ENCODE measurements at regions not wholly inside any gene's neighbourhood (a gene's known extent, or its start where the extent isn't known, plus 50 kb on each side); places are given as distances from the start of the nearest gene placed in this dataset.

DNA sequence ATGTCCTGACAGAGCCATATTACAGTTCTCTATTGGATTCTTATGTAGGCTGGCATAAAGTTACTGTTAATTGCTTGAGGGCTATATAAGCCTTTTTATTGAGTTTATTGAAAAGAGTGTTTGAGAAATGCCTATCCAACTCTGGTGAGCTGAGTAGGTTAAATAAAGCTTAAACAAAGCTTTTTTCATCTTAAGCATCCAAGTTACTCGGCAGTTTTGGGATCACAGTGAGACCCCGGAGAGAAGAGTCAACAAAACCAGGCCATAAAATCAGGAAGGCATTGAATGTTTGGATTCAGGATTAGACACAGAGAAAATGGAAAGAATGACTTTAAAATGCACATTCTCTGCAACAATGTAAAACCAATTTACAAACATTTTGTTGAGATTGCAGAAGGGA lies 588.5 kb downstream of the DACH1 start:
- Histone ChIP-seq H3K36me3 (no peaks in the 10 kb centered on the region), H3K4me1 (ENCODE audit: control insufficient read depth in 1 of 2, insufficient read depth in 1 of 2, low read depth in 1 of 2, low read length in 1 of 2) (no peaks in the 10 kb centered on the region), H3K27me3 (no peaks in the 10 kb centered on the region), H3K27ac (no peak overlapping the region), H3K9me3 (no peaks in the 10 kb centered on the region), H3K4me3 (ENCODE audit: low read depth in 1 of 2, low read length in 1 of 2) (no peak overlapping the region)
- TF ChIP-seq, protein P1, sequence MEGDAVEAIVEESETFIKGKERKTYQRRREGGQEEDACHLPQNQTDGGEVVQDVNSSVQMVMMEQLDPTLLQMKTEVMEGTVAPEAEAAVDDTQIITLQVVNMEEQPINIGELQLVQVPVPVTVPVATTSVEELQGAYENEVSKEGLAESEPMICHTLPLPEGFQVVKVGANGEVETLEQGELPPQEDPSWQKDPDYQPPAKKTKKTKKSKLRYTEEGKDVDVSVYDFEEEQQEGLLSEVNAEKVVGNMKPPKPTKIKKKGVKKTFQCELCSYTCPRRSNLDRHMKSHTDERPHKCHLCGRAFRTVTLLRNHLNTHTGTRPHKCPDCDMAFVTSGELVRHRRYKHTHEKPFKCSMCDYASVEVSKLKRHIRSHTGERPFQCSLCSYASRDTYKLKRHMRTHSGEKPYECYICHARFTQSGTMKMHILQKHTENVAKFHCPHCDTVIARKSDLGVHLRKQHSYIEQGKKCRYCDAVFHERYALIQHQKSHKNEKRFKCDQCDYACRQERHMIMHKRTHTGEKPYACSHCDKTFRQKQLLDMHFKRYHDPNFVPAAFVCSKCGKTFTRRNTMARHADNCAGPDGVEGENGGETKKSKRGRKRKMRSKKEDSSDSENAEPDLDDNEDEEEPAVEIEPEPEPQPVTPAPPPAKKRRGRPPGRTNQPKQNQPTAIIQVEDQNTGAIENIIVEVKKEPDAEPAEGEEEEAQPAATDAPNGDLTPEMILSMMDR (IDR thresholded peaks at IDR 0.05), result no peak

DNA sequence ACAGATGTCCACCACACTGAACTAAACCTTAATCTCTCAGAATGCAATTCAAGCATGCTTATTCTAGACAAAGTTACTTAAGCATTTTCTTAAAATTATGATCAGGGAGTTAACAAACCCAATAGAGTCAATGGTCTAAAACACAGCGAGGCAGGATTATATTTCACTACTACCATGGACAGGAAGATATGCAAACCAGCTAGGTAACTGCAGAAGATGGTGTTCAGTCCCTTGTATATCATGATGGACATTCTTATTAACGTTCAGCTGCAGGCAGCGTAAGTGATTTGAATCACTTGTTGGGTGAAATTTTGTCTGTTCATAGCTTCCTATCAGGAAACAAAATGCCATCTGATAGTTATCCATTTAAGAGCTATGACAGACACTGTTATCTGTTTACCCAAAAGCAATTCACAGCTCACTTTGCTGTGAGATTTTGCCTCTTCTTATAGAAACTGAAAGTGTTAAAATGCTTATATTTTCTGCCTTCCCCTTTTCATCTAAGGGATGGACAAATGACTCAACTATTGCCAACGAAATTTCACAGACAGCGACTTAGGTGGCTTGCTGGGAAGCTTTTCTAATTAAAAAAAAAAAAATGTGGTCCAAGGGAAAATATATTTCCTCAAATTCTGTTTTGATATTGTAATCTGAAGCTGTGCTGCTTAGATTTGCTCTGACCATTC lies 591.9 kb downstream of the DACH1 start:
- TF ChIP-seq, protein P1 (IDR thresholded peaks at IDR 0.05), result no peak
- Histone ChIP-seq H3K36me3 (no peaks in the 10 kb centered on the region), H3K9me3 (no peaks in the 10 kb centered on the region), H3K4me1 (ENCODE audit: control insufficient read depth in 1 of 2, insufficient read depth in 1 of 2, low read depth in 1 of 2, low read length in 1 of 2) (no peaks in the 10 kb centered on the region), H3K4me3 (ENCODE audit: low read depth in 1 of 2, low read length in 1 of 2) (no peak overlapping the region), H3K27me3 (no peaks in the 10 kb centered on the region), H3K27ac (no peak overlapping the region)

DNA sequence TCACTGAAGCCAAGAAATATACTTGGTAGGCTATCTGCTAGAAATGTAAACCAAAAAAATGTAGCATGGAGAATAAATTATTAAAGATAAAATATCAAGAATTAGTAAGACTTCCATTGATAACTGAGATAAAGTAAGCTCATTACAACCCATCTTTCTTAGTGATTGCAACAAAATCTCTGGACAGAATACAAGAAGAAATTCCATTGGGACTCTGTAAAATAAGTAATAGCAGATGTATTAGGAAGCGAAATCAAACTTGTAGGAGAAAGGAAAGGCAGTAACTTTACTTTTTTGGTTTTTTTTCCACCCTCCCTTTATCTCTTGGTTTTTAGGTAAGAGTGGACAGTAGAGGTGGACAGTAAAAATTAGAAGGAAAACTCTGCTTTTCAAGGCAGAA lies 605.7 kb downstream of the DACH1 start:
- Histone ChIP-seq H3K4me3 (ENCODE audit: low read depth in 1 of 2, low read length in 1 of 2) (no peak overlapping the region), H3K36me3 (no peaks in the 10 kb centered on the region), H3K4me1 (ENCODE audit: control insufficient read depth in 1 of 2, insufficient read depth in 1 of 2, low read depth in 1 of 2, low read length in 1 of 2) (no peaks in the 10 kb centered on the region), H3K27ac (no peak overlapping the region), H3K9me3 (no peaks in the 10 kb centered on the region), H3K27me3 (no peaks in the 10 kb centered on the region)
- TF ChIP-seq, protein P1 (IDR thresholded peaks at IDR 0.05), result no peak

DNA sequence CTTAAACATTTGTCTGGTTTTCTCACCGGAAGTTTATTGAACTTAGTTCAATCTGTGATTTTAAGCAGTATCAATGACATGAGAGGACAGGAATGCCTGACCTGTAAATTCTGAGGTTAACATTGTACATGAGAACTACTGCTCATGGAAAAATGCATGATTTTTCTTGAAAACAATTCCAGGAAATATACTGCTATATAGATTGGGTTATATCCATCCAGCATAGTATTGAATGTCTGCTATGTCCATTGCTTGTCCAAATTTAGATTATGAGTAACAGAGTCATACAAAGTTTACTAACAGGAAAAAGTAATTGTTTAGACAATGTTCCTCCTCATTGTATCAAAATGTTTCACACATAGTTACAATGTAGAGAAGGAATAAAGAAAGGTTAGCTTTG lies 606.8 kb downstream of the DACH1 start:
- TF ChIP-seq, protein P1 (IDR thresholded peaks at IDR 0.05), result no peak
- Histone ChIP-seq H3K4me3 (ENCODE audit: low read depth in 1 of 2, low read length in 1 of 2) (no peak overlapping the region), H3K9me3 (no peaks in the 10 kb centered on the region), H3K27ac (no peak overlapping the region), H3K36me3 (no peaks in the 10 kb centered on the region), H3K27me3 (no peaks in the 10 kb centered on the region), H3K4me1 (ENCODE audit: control insufficient read depth in 1 of 2, insufficient read depth in 1 of 2, low read depth in 1 of 2, low read length in 1 of 2) (no peaks in the 10 kb centered on the region)

DNA sequence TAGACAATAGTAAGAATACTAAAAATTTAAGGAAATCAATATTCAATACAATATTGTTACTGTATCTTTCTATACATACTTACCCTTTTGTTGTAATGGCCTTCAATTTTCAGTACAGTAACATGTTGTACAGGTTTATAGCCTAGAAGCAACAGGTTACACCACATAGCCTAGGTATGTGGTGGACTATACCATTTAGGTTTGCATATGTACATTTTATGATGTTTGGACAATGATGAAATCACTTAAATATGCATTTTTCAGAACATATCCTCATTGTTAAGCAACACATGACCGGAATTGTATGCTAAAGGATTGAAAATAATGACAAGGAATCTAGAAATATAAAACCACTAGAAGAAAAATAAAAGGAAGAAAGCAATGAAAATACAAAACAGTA lies 611.4 kb downstream of the DACH1 start:
- TF ChIP-seq, protein P1 (IDR thresholded peaks at IDR 0.05), result no peak
- H3K27me3 ChIP-seq, result no peaks in the 10 kb centered on the region
- no peaks in the 10 kb centered on the region for H3K4me1 ChIP-seq (ENCODE audit: control insufficient read depth in 1 of 2, insufficient read depth in 1 of 2, low read depth in 1 of 2, low read length in 1 of 2)
- no peaks in the 10 kb centered on the region for H3K36me3 ChIP-seq
- no peak overlapping the region for H3K27ac ChIP-seq
- H3K4me3 ChIP-seq (ENCODE audit: low read depth in 1 of 2, low read length in 1 of 2), result no peak overlapping the region
- no peaks in the 10 kb centered on the region for H3K9me3 ChIP-seq
